ENCODE measurements at regions not wholly inside any gene's neighbourhood (a gene's known extent, or its start where the extent isn't known, plus 50 kb on each side); places are given as distances from the start of the nearest gene placed in this dataset.

DNA sequence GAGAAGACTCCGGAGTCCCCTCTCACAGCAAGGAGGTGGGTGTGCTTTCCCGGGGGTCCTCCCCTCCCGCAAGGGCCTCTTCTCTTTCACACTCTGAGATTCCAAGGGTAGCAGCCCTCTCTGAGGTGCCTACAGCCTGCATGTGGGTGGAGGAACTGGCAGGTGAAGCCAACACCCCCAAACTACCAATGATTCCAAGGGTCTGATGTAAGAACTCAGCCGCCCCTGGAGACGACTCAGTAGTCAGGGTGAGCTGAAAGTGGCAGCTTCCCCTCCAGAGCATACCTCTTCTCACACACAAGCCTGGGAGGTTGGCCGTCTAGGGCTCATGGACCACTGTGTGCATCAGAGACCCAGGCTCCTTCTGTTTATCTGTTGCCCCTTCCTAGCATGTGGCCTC is 66.1 kb downstream of the TSPAN17 start:
- no peak for TF ChIP-seq EP300 (IDR thresholded peaks at IDR 0.05; ENCODE audit: borderline replicate concordance)
- TF ChIP-seq TAF1 (IDR thresholded peaks at IDR 0.05; ENCODE audit: low read depth), result no peak
- TF ChIP-seq RAD21 (IDR thresholded peaks at IDR 0.05; ENCODE audit: low read depth), result no peak
- no peak for TF ChIP-seq CREB1 (IDR thresholded peaks at IDR 0.05; ENCODE audit: low read depth)
- TF ChIP-seq YY1 (IDR thresholded peaks at IDR 0.05; ENCODE audit: low read depth), result no peak
- TF ChIP-seq, protein P1, sequence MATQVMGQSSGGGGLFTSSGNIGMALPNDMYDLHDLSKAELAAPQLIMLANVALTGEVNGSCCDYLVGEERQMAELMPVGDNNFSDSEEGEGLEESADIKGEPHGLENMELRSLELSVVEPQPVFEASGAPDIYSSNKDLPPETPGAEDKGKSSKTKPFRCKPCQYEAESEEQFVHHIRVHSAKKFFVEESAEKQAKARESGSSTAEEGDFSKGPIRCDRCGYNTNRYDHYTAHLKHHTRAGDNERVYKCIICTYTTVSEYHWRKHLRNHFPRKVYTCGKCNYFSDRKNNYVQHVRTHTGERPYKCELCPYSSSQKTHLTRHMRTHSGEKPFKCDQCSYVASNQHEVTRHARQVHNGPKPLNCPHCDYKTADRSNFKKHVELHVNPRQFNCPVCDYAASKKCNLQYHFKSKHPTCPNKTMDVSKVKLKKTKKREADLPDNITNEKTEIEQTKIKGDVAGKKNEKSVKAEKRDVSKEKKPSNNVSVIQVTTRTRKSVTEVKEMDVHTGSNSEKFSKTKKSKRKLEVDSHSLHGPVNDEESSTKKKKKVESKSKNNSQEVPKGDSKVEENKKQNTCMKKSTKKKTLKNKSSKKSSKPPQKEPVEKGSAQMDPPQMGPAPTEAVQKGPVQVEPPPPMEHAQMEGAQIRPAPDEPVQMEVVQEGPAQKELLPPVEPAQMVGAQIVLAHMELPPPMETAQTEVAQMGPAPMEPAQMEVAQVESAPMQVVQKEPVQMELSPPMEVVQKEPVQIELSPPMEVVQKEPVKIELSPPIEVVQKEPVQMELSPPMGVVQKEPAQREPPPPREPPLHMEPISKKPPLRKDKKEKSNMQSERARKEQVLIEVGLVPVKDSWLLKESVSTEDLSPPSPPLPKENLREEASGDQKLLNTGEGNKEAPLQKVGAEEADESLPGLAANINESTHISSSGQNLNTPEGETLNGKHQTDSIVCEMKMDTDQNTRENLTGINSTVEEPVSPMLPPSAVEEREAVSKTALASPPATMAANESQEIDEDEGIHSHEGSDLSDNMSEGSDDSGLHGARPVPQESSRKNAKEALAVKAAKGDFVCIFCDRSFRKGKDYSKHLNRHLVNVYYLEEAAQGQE (IDR thresholded peaks at IDR 0.05; ENCODE audit: low read depth), result no peak
- TF ChIP-seq, protein P2, sequence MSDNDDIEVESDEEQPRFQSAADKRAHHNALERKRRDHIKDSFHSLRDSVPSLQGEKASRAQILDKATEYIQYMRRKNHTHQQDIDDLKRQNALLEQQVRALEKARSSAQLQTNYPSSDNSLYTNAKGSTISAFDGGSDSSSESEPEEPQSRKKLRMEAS (IDR thresholded peaks at IDR 0.05), result no peak
- TF ChIP-seq, protein P3, sequence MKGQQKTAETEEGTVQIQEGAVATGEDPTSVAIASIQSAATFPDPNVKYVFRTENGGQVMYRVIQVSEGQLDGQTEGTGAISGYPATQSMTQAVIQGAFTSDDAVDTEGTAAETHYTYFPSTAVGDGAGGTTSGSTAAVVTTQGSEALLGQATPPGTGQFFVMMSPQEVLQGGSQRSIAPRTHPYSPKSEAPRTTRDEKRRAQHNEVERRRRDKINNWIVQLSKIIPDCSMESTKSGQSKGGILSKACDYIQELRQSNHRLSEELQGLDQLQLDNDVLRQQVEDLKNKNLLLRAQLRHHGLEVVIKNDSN (IDR thresholded peaks at IDR 0.05), result no peak
- TF ChIP-seq CEBPB (IDR thresholded peaks at IDR 0.05), result no peak
- TF ChIP-seq TCF12 (IDR thresholded peaks at IDR 0.05; ENCODE audit: low read depth), result no peak
- TF ChIP-seq TEAD4 (IDR thresholded peaks at IDR 0.05), result no peak
- TF ChIP-seq EGR1 (IDR thresholded peaks at IDR 0.05), result no peak

Data from Ishikawa (cell line).